ENCODE measurements at regions not wholly inside any gene's neighbourhood (a gene's known extent, or its start where the extent isn't known, plus 50 kb on each side); places are given as distances from the start of the nearest gene placed in this dataset.

DNA sequence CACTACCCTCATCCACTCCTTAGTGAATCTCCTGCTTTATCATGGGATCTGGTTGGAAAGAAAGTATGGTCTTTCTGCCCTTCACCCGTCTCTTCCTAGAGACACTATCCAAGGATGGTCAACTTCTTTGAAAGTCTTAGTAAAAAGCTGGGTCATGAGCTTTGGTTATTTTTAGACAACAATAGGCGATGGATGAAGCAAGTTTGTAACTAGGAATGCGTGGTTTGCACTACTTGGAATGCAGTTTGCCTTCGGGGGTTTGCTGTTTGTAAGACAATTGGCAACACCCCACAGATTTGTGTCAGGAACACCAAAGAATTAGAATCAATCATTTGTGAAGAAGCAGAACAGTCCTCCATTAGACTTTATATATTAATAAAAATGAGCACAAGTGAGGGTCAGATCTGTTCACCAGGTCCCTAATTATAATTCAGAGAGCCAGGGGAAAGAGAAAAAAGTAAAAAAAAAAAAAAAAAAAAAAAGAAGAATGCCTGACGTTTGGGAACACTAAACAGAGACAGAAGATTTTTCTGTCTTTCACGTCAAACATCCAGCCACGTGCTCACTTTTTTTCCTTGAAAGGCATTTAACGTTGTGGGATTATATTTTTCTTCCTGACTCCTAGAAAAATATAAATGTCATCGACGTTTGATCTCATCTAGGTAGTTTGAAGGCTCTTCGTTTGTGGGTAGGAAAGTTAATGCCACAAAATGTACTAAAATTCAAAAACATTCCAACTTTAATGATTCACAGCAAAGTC is 60.7 kb upstream of the BTG3 start:
- Mint-ChIP-seq H3K4me3 (no peak overlapping the region), H3K9me3 (no peaks in the 10 kb centered on the region)

DNA sequence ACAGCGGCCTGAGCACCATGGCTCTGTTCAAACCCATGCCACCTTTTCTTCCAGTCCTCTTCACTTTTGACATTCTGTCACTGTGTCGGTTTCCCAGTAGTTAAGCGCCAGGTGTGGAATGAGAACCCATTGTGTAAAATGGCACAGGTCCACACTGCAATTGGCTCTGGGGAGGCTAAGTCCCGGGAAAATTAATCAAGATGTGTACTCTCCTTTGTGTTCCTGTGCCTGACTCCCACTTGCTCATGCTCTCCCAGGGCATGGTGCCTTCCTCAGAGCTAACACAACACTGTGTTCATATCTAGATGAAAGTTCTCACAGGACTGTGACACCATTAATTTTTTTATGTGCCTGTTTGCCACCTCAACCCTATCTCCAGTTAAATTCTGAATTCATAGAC is 59.0 kb upstream of the BTG3 start:
- POLR2A ChIA-PET, result no interaction called here
- Mint-ChIP-seq H3K9me3 (no peaks in the 10 kb centered on the region), H3K4me3 (no peak overlapping the region), H3K4me1 (no peaks in the 10 kb centered on the region), H3K27ac (no peak overlapping the region), H3K36me3 (no peaks in the 10 kb centered on the region), H3K27me3 (peaks cover 9 to 14% of the 10 kb centered on the region in 2 donors)
- no peak overlapping the region for H3K27ac ChIP-seq (ENCODE audit: low read depth, low read length)
- CTCF ChIA-PET, result interaction anchor here (2.5 kb wide), 1 partner anchor 253 kb away, joined by 11 read pairs; no protein-coding TSS in a partner anchor
- no peak overlapping the region for H3K4me3 ChIP-seq (ENCODE audit: low read length)
- no peaks in the 10 kb centered on the region for H3K4me1 ChIP-seq (ENCODE audit: insufficient read depth, low read length)
- H3K36me3 ChIP-seq (ENCODE audit: insufficient read depth, low read length), result no peaks in the 10 kb centered on the region
- H3K9me3 ChIP-seq (ENCODE audit: low read length), result no peaks in the 10 kb centered on the region
- no peak for DNase-seq
- no peaks in the 10 kb centered on the region for H3K27me3 ChIP-seq (ENCODE audit: insufficient read depth, low read length, poor library complexity, severe bottlenecking)

More for the DNA sequence above, 60.7 kb upstream of the BTG3 start:
- Histone ChIP-seq H3K27ac (ENCODE audit: low read depth, low read length) (no peak overlapping the region), H3K4me3 (ENCODE audit: low read length) (no peak overlapping the region), H3K27me3 (ENCODE audit: insufficient read depth, low read length, poor library complexity, severe bottlenecking) (no peaks in the 10 kb centered on the region), H3K36me3 (ENCODE audit: insufficient read depth, low read length) (no peaks in the 10 kb centered on the region), H3K4me1 (ENCODE audit: insufficient read depth, low read length) (no peaks in the 10 kb centered on the region), H3K9me3 (ENCODE audit: low read length) (no peaks in the 10 kb centered on the region)
- no peak overlapping the region for H3K27ac Mint-ChIP-seq
- no peaks in the 10 kb centered on the region for H3K4me1 Mint-ChIP-seq
- H3K36me3 Mint-ChIP-seq, result no peaks in the 10 kb centered on the region
- H3K27me3 Mint-ChIP-seq, result peaks cover 9 to 14% of the 10 kb centered on the region in 2 donors
- no peak for DNase-seq
- ChIA-PET CTCF (interaction anchor here (1.1 to 2.5 kb wide), 2 partner anchors 233 to 251 kb away, joined by 3 to 11 read pairs; no protein-coding TSS in a partner anchor), POLR2A (no interaction called here)

DNA sequence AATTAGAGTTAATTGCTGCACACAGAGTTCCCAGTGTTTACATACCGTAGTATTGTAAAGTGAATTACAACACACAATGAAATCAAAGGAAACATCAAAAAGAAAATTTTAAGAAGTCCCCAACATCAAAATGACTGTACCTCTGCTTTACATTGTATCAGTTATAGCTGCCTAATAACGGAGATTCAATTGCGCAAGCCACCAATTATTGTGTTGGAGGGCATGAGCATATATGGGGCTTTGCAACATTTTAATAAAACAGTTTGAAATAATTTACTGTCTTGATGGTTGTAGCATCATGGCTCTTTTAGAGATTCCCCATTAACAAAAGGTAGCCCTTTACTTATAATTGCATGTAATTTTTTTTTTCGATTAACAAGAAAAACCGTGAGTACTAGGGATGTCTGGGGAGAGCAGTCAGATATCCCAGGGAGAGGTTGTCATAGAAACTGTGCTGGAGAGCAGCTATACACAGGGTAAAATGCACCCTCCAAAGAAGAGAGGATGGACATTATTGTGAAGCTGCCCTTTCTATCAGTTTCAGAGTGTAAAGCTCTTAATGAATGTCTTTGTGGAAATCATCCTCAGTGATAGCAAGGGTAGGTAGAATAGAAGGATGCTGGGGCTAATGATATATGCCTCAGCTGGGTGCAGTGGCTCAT is 55.9 kb upstream of the BTG3 start:
- CTCF ChIA-PET, result no interaction called here
- H3K9me3 Mint-ChIP-seq, result no peaks in the 10 kb centered on the region
- Histone ChIP-seq H3K27ac (ENCODE audit: low read depth, low read length) (no peak overlapping the region), H3K4me3 (ENCODE audit: low read length) (no peak overlapping the region), H3K36me3 (ENCODE audit: insufficient read depth, low read length) (no peaks in the 10 kb centered on the region), H3K9me3 (ENCODE audit: low read length) (no peaks in the 10 kb centered on the region), H3K27me3 (ENCODE audit: insufficient read depth, low read length, poor library complexity, severe bottlenecking) (no peaks in the 10 kb centered on the region), H3K4me1 (ENCODE audit: insufficient read depth, low read length) (no peaks in the 10 kb centered on the region)
- H3K36me3 Mint-ChIP-seq, result no peaks in the 10 kb centered on the region
- no peak overlapping the region for H3K27ac Mint-ChIP-seq
- no peak overlapping the region for H3K4me3 Mint-ChIP-seq
- POLR2A ChIA-PET, result no interaction called here
- H3K4me1 Mint-ChIP-seq, result peaks cover 0 to 4% (median 3%) of the 10 kb centered on the region in 3 donors
- peaks cover 8 to 10% of the 10 kb centered on the region in 2 donors for H3K27me3 Mint-ChIP-seq
- no peak for DNase-seq

DNA sequence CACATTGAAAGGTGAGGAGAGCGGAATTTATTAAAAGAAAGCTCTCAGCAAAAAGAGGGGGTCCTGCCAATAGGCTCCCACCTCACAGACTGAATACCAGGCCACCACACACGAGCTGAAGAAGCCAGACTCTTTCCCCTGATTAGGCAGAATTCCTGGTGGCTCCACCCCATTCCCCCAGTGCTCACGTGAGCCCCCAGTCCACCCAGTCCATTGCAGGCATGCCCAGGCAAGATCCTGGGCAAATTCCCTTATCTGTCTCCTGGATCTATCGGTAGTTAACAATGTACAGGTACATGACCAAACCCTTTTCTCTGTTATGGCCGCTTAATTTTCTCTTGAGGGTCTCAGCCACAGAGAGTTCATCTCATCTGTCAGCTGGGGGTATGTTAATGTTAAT is 54.6 kb upstream of the BTG3 start:
- Mint-ChIP-seq H3K27ac (no peak overlapping the region), H3K4me1 (peaks cover 0 to 4% (median 3%) of the 10 kb centered on the region in 3 donors), H3K36me3 (no peaks in the 10 kb centered on the region), H3K27me3 (peaks cover 6 to 8% of the 10 kb centered on the region in 2 donors), H3K4me3 (peak overlapping the region in 1 of 7 donors; percentile 8), H3K9me3 (no peaks in the 10 kb centered on the region)
- POLR2A ChIA-PET, result no interaction called here
- H3K4me3 ChIP-seq (ENCODE audit: low read length), result no peak overlapping the region
- H3K9me3 ChIP-seq (ENCODE audit: low read length), result no peaks in the 10 kb centered on the region
- CTCF ChIA-PET, result interaction anchor here (0.8 to 1.5 kb wide), 2 partner anchors 17 to 32 kb away, joined by 3 to 4 read pairs; no protein-coding TSS in a partner anchor
- H3K27ac ChIP-seq (ENCODE audit: low read depth, low read length), result no peak overlapping the region
- H3K4me1 ChIP-seq (ENCODE audit: insufficient read depth, low read length), result no peaks in the 10 kb centered on the region
- H3K27me3 ChIP-seq (ENCODE audit: insufficient read depth, low read length, poor library complexity, severe bottlenecking), result no peaks in the 10 kb centered on the region
- DNase-seq, result no peak
- H3K36me3 ChIP-seq (ENCODE audit: insufficient read depth, low read length), result no peaks in the 10 kb centered on the region
